ENCODE measurements at regions not wholly inside any gene's neighbourhood (a gene's known extent, or its start where the extent isn't known, plus 50 kb on each side); places are given as distances from the start of the nearest gene placed in this dataset.

DNA sequence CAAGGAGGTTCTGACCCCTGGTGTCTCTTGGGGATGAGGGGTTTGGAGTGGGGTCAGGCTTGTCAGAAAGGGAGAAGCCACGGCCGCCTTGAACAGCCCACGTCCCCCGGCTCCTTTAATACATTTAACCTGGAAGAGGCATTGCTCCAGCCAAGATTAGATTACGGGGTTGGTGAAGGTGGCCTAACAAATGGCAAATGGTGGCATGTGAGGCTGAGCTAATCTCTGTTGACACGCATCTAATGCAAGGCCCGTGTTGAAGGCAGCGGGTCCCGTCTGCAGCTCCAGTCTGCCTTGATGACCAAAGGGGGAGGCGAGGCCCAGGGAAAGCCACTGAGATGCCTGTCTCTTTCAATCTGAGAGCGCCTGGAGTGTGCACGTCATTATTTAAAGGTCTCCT, 673.7 kb upstream of the TBX3 start:
- no peak for DNase-seq (ENCODE audit: low spot score)

DNA sequence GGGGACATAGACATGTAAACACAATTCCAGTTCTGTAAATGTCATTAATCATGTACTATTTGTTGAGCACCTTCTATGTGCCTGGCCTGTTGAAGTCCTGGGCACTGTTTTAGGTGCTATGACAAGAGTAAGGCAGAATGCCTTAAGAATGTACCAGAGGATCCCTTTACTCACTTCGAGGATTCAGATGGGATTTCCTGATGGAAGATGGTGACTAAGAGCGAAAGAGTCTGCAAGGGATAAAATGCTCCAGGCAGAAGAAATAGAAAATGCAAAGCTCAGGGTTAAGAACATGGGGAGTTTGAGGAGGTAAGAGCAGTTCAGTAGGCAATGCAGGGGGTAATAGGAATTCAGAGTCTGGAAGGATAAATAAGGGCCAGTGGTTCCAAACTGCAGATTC, 671.3 kb upstream of the TBX3 start:
- DNase-seq (ENCODE audit: low spot score) = no peak

DNA sequence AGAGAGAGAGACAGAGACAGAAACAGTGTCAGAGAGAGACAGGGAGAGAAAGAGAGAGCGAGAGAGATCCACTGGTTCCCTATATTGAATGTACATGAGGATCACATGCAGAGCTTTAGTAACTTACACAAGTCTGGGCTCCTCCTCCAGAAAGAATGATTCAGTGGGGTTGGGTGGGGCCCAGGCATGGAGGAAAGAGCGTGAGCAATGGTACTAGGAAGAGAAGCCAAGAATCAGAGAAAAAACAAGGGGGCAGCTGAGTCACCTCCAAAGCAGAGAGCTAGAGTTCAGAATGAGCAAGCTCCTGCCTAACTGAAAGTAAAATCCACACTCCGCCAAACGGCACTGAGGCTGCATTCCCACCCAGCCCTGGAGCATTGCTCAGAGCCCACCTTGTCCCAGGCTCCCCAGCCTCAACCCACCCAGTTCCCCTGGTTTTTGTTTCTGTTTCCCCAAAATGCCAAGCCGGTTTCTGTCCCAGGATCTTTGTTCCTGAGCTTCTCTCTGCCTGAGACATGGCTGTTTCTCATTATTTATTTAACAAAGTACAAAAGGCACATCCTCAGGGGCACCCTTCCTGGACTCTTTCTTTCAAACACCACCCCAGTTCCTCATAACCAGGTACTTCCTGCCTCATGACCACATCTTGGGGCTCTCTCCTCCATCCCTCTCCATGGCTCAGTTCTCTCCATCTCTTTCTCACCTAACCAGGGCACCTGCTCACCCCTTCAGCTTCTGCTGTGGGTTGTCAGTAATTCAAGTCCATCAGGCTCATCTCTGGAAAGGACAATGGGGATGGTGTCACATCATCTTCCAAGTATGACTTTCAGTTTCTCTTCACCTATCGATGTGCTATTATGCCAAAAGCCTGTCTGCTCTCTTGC, 670.3 kb upstream of the TBX3 start:
- peak; percentile 6 for DNase-seq (ENCODE audit: low spot score)

DNA sequence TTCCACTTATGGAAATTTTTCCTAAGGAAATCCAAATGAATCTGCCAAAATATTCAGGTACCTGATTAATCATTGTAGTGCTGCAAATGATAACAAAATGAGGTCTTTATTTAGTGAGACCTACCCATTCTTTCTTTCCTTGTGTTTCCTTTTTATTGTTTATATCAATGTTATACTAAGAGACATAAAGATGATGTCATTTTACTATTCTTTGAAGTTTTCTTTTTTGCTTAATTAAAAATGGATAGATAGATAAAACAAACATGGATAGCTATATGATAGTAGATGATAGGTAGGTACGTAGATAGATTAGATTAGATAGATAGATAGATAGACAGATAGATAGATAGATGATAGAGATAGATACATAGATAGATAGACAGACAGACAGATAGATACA, 669.5 kb upstream of the TBX3 start:
- DNase-seq (ENCODE audit: low spot score) = no peak

DNA sequence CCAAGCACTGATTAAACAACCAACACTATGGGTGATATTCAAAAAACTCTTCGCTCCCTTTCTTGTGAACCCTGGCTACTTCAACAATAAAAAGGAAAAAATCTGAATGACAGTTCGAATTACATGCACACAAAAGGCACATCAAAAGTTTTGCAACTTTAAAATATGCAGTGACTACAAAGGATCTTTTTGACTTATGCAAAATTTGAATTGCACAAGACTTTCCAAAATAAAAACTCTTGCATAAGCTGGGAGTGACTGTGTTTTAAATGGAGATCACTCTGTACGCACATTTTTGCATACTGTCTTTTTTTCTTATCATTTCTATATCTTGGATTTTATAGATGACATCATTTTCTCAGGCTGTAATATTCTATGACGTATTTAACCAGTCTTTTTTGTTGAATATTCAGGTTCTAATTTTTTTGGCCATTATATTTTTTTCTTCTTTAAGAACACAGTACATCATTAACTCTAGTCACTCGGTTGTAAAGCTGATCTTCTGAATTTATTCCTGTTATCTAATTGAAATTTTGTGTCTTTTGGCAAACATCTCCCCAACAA, 667.6 kb upstream of the TBX3 start:
- no peak for DNase-seq (ENCODE audit: low spot score)

DNA sequence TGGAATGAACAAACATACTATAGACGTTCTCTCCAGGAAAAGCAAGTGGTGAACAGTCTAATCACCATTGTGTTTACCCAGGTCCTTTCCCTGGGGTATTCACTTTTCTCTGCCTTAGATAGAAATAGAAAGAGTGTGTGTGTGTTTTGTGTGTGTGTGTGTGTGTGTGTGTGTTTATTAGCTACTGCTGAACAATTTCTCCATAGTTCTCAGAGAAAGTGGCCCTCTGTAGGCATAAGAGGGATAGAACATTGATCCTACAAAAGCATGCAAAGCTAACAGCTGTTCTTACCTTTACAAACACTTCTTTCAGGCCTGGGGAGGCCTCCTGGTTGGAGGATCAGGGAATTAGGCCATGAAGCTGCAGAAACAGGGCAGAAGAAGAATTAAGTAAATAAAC, 665.7 kb upstream of the TBX3 start:
- no peak for DNase-seq (ENCODE audit: low spot score)

DNA sequence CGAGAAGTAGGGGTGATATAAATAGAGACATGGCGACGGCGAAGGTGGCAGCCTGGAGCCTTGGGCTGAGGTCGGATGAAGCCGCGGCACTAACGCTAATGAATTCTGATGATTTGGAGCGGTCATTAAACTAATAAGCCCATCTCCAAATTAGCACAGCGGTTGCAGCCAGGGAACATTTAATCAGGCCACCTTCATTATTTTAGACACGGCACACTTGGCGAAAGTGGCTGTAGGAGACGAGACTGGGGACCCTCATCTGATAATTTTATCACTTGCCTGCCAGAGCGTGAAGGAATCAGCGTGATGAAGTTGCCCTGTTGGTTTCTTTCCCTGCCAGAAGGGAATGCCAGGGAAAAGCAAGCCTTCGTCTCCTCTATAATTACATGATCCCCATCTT, 664.3 kb upstream of the TBX3 start:
- DNase-seq (ENCODE audit: low spot score) = no peak

DNA sequence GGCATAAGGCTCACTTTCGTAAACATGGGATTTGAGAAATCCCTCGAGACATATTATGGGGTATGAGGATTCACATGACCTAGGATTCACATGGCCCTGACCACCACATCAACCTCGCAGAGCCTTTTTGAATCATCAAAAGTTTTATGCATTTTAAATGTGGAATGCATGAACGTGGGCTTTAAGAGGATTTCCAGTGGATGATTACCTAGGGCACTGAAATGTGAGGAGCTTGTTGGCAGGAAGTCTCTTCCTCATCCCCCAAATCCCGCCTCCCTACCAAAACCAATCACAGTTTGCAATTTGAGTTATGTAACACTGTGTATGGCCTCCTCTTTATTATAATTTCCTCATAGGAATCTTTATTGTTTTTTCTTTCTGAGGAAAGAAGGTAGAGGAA, 659.6 kb upstream of the TBX3 start:
- no peak for DNase-seq (ENCODE audit: low spot score)

DNA sequence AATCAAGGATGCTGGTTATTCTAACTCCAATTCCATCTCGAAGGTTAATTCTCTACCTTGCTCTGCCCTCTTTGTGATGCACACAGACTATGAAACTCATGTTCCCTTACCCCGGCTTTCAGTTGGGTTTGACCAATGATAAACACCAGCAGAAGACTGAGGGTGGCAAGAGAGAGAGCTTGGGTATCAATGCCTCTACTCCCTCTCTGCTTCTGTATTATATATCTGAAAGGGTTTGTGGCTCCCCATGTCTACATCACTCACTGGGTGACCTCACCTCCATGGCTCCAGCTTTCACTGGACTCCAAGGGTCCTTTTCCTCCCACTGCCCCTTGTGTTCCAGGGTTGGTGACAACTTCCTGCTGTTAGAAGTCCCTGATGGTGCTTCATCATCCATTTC, 659.0 kb upstream of the TBX3 start:
- no peak for DNase-seq (ENCODE audit: low spot score)

DNA sequence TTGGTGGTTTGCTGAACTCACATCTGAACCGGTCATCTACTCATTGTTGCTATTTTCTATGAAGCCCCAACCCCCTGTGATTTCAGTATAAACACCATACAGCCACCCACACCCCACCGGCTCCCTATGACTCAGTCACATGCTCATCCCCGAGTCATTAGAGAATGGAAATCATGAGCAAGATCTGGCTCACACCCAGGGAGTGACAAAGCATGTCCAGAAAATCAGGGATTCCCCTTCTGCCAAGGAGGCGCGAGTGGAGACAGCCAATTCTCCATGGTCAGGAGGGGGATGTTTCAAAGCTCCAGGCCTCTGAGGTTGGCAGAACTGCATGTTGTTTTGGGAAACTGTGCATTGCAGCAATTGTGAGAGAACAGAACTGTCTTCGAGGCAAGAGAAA, 657.5 kb upstream of the TBX3 start:
- DNase-seq (ENCODE audit: low spot score) = peak; percentile 7

DNA sequence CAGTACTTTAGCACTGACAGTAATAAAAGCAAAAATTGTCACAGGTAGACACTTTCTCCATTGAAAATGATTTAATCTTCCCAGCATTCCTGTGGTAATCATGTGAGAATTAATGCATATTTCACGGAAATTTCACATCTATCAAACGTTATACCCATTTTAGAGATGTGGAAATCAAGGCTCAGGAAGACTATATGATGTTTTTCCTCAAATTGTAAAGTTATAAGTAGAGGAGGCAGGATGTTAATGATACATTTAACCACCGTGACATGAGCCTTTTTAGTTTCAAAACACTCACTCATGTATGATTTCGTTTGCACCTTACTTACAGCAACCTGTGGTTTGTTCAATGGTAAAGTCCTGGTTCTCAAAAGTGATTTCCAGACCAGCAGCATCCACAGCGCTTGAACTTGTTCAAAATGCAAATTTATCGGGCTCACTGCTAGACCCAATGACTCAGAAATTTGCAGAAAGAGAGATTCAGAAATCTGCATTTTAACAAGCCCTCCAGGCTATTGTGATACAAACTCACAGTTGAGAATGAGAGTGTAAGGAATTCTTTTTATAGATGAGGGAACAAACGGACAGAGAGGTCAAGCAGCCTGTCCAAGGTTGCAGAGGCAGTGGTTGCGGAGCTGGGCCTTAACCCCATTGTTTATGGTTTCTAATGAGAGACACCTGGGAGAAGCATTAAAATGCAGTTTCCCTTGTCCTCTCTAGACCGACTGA, 654.8 kb upstream of the TBX3 start:
- DNase-seq (ENCODE audit: low spot score) = no peak

DNA sequence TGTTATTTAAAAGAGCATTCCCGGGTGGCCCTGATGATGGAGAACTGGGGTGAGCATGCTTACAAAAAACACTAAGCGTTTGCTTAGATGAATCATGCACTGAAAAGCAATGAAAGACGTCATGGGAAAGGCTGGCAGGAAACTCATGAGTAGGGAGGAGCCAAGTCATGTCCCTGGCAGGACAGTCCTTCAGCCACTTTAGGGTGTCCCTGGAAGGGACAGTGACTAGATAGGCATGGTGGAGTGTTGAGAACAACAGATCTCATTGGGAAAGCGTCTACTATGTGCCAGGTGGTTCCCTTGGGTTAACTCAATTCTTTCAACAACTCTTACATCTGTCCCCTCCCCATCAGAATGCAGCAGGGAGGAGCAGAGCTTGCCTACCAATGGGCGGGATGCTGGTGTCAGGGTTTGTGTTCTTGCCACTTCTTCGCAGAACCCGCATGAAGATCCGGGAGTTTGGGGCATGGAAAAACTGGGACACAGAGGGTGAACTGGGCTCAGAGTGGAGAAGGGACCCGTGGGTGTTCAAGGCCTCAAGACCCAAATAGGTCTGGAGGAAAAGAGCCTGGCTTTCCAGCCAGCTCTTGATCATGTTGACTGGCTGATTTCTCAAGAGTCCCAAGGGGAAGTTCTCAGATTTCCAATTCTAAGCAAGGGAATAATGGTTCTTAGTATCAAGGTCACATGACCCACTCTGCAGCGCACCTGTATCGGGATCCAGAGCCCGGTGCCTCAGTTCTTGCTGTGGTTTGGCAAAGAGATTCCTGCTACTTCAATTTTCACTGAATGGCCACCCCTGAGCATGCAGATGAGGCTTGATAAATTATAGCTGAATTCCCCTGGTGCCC, 653.9 kb upstream of the TBX3 start:
- DNase-seq (ENCODE audit: low spot score) = peak; percentile 7

DNA sequence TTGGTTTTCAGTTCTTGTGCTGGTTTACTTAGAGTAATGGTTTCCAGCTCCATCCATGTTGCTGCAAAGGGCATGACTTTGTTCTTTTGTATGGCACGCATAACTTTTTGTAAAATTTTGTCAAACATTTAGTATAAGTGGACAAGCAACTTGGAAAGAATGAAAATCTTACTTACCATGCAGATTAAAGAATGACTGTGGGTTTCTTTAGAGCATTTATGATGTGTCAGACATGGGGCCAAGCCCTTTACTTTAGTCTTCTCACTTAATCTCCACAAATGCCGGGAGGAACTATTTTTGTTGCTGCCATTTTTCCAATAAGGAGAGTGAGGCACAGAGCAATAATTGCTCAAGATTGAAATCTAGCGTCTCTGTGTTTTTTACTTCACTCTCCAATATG, 652.5 kb upstream of the TBX3 start:
- no peak for DNase-seq (ENCODE audit: low spot score)

DNA sequence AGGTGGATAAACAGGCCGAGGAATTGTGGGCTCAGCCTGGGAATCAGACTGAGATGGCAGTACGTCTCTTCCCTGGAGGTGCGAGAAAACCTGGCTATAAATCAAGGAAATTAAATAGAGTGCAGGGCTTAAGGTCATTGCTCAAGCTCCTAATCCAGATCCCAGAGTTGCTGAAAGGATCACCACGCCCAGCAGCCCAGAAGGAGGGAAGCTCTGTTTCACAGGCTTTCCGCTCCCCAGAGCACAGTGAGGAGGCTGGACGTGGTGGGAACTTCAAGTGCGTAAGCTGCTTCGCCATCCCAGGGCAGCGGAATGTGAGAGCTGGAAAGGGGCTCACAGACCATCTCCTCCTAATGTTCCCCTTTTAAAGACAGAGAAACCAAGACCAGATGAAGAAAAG, 651.6 kb upstream of the TBX3 start:
- no peak for DNase-seq (ENCODE audit: low spot score)

DNA sequence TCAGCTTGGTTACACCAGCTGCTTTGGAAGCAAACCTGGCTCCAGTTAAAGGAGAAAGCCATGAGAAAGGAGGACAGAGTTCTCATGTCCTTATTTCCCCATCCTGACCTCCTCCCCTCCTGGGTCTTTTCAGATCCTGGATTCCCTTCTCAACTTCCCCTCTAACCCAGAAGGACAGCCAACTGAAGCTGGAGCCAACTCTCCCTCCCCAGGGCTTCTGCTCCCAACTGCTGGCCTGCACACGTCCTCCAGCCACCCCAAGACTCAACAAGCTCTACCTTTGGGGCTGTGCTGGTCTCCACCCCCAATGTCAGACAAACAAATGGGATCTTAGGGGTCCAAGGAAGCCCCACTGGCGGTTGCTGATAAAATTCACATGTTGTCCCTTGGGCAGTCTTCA, 651.1 kb upstream of the TBX3 start:
- DNase-seq (ENCODE audit: low spot score) = no peak

DNA sequence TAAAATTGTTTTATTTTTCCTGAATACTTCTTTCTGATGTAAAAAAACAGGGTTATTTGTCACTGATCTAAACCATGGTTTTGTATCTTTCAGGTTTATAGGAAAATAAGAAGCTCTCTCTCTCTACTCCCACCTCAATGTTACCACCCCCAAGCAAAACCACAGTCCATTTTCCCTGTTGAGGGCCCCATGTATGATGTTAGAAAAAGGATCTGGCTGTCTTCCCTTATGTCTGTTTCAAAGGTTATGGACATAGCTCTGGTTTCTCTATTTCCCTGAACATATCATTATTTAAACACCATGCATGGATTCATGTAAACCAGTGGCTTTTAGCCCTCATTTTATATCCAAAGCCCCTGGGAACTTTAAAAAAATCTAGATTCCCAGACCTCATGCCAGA, 649.0 kb upstream of the TBX3 start:
- no peak for DNase-seq (ENCODE audit: low spot score)

DNA sequence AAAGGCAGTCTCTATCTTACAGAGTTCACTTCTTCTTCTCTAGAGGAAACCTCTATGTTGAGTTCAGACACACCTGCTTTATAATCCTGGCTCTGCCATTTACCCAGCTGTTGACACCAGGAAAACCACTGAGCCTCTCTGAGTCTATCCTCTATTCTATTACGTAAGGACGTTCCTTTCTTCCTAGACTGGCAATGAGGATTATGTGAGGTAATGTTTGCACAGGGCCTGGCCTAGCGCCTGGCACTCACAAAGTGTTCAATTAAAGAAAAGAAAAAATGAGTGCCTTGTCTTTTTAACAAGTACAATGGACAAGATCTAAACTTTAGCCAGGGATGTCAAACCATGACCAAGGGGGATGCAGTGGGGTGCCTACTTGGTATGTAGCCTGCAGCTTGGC, 641.9 kb upstream of the TBX3 start:
- DNase-seq (ENCODE audit: low spot score) = peak; percentile 16

DNA sequence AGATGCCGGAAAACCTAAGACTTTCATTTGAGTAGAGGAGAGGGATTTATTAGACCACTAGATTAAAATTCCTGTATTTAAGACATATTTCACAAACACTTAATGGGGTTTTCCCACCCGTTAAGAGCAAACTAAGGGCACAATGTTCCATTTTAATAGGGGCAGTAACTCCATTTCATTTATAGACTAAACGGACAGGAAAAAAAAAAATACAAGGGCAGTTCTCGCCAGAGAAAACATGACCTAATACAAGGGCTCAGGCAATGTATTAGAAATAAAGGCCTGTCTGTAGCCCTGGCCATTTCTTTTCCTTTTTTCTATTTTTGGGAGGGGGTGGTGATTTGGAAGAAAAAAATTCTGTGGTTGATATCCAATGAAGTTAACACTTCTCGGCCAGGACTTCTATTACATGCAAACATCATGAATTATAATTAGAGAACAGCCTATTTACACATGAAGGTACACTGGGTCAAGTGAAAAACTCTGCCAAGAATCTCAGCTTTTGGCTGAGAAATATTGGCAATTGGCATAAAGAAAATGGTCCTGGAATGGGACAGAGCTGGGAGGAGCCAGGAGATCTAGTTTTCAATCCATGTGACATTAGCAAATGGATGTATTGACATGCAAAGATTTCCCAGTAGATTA, 641.1 kb upstream of the TBX3 start:
- no peak for DNase-seq (ENCODE audit: low spot score)

DNA sequence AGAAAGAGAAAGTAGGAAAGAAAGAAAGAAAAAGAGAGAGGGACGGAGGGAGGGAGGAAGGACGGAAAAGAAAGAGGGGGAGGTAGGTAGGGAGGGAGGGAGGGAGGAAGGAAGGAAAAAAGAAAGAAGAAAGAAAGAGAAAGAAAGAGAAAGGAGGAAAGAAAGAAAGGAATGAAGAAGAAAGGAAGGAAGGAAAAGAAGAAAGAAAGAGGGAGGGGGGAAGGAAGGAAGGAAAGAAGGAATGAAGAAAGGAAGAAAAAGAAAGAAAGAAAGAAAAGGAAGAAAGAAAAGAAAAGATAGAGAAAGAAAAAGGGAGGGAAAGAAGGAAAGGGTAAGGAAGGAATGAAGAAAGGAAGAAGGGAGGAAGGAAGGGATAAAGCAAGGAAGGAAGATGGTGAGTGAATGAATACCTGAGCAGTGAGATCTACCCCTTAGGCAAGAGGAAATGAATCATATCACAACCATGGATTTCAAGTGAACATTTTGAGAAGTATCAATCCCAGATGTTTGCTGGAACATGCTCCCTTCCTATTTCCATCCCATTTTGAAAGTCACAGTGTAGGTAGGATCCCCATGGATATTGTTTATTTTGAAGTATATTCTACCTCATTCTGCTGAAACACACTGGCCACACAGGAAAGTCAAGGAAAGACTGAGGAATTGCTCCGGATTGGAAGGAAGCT, 639.4 kb upstream of the TBX3 start:
- no peak for DNase-seq (ENCODE audit: low spot score)

DNA sequence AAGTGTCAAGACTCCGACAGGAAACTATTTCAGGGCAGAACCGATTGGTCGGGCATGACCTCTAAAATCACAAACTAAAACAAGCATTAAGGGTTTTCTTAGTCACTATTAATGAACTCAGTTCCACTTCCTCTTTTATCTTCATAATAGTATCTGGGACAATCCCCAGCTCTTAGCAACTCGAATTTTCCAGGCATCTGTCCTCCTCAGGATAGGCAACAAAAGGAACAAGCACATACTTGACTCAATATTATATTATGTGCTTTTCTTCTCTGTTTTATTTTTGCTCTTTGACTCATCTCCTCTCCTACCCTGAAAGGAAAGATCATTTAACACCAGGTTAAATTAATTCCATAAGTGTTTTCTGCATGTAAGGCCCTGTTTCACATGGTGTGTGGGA, 638.3 kb upstream of the TBX3 start:
- DNase-seq (ENCODE audit: low spot score) = no peak

DNA sequence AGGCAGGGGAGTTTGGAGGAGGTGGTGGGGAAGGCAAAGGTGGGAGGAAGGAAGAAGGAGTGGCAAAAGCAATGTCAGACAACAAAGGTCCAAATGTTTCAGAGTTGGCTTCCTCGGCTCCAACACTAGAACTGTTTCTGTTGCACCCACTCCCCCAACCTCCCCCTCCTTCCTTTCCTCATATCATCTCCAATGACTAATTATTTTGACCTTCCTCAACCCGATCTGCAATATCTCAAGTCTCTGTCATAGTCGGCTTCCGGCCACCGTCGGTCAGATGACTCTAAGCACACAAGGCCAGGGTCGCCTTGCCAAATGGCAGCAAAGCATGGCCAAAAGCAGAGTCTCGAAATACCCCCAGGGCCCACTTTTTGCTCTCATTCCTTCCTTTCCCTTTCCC, 637.0 kb upstream of the TBX3 start:
- DNase-seq (ENCODE audit: low spot score) = no peak

All from putamen (tissue), 1 donor.